ENCODE measurements at regions not wholly inside any gene's neighbourhood (a gene's known extent, or its start where the extent isn't known, plus 50 kb on each side); places are given as distances from the start of the nearest gene placed in this dataset.

DNA sequence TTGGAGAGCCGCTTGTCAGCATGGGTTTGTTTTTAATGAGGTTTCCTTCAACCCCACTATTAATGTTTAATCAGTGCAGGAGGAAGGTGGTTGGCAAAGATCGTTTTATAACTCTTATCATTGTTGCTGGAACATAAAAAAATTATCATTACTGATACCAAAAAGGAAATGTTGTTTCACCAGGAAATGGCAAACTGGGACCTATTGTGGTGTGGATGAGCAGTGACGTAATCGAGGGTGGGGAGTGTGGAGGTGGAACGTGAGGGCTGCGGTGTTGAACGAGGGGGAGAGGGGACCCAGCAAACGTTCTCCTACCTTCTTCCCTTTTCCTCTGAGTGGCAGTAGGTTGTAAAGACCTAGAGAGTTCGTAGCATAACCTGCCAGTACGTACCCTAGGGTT is 71.9 kb upstream of the TOMM7 start:
- TF ChIP-seq EZH2 (IDR thresholded peaks at IDR 0.05; ENCODE audit: borderline replicate concordance, insufficient read depth, low read length, poor library complexity, severe bottlenecking): no peak
- TF ChIP-seq, protein P1, sequence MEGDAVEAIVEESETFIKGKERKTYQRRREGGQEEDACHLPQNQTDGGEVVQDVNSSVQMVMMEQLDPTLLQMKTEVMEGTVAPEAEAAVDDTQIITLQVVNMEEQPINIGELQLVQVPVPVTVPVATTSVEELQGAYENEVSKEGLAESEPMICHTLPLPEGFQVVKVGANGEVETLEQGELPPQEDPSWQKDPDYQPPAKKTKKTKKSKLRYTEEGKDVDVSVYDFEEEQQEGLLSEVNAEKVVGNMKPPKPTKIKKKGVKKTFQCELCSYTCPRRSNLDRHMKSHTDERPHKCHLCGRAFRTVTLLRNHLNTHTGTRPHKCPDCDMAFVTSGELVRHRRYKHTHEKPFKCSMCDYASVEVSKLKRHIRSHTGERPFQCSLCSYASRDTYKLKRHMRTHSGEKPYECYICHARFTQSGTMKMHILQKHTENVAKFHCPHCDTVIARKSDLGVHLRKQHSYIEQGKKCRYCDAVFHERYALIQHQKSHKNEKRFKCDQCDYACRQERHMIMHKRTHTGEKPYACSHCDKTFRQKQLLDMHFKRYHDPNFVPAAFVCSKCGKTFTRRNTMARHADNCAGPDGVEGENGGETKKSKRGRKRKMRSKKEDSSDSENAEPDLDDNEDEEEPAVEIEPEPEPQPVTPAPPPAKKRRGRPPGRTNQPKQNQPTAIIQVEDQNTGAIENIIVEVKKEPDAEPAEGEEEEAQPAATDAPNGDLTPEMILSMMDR (IDR thresholded peaks at IDR 0.05; ENCODE audit: poor library complexity, severe bottlenecking): no peak
- TF ChIP-seq REST (IDR thresholded peaks at IDR 0.05; ENCODE audit: borderline replicate concordance): no peak
- TF ChIP-seq MXI1 (conservative IDR thresholded peaks at IDR 0.05; ENCODE audit: poor library complexity, severe bottlenecking): no peak

Data from neural cell (in vitro differentiated cells).